Posterior vena cava (tissue), 2 donors: ENCODE measurements at regions not wholly inside any gene's neighbourhood (a gene's known extent, or its start where the extent isn't known, plus 50 kb on each side); places are given as distances from the start of the nearest gene placed in this dataset.

Experiments
- DNase-seq: peaks from one replicate; pipeline ENCODE4 v3.0.0-alpha.2; 2020; ENCODE audit warnings: low spot score
- intact Hi-C, 2 donors: fragments of 100-400 bp; cut with DNase I; formaldehyde crosslinking; loops; one replicate each; pipeline versions ENCODE4 v1.14.1 to v1.14.2; 2022 to 2023
- donor health status: DM: yes; HTN: yes; CAD: no.
- donor health status: DM: yes; HTN: yes; CAD: no.

GRCh38 chr3:76643623-76644304 is 396.1 kb upstream of the ROBO2 start:
- intact Hi-C loops, result no loop called here
- DNase-seq, result no peak

DNA sequence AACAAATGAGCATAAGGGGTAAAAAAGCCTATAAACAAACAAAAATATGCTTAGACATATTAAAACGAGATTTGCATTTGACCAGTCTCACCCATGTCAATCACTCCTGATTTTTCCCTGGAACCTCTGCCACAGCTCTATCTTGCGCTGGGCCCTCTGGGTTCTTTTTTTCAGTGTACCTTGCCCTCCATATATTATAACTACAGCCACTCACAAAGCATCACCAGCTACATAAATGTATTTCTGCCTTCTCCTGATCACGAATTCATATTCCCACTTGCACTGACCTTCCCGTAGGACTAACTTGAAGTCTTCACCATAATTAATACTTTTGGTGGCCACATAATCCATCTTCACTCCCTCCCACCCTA is 395.6 kb upstream of the ROBO2 start:
- DNase-seq, result no peak
- intact Hi-C loops, result no loop called here

- no peak for DNase-seq
- intact Hi-C loops, result no loop called here
Observed at GRCh38 chr3:76645724-76646123, 394.2 kb upstream of the ROBO2 start.

GRCh38 chr3:76646921-76647562 is 392.9 kb upstream of the ROBO2 start:
- no peak for DNase-seq
- intact Hi-C loops, result no loop called here

DNA sequence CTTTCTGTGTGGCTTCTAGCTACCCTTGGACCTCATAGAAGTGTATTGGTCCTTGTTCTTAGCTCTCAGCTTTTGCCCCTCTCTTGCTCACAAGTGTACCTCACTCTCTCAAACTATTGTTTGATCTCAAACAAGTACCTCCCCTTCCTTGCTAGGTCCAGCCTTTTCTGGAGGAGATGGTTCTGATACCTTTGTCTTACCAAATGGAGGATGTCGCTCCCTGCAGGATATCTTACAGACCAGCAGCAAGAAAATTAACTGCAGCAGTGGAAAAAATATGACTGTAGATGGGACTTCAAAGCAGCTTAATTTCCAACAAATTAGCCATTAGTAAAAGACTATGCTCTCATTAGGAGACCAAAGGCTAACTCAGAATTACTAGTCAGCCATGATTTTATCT is 388.1 kb upstream of the ROBO2 start:
- intact Hi-C loops, result no loop called here
- DNase-seq, result no peak

- no peak for DNase-seq
- intact Hi-C loops, result no loop called here
Observed at GRCh38 chr3:76652524-76652923, 387.4 kb upstream of the ROBO2 start.

- intact Hi-C loops, result no loop called here
- no peak for DNase-seq
Observed at GRCh38 chr3:76653640-76654251, 386.2 kb upstream of the ROBO2 start.

DNA sequence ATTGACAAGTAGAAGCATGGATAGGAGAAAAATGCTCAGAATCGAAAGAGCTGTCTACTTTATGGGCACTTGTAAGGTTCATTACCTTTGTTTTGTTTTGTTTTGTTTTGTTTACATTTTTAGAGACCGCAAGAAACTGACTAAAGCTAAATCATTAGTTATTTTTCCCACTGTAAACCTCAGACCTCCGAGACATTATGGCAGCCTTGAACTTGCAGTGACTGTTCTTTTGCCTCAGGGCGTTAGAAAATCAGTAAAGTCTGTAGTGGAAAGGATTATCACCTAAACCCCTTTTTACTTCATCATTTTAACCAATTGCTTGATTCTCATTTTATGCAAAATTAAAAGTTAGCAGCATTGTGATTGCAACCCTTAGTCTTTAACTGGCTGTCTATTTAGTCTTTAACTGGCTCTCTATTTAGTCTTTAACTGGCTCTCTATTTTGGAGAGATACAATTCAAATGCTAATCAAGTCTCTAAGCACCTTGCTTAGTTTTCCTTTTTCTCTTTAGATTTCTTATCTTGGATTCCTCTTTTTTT is 383.3 kb upstream of the ROBO2 start:
- no peak for DNase-seq
- intact Hi-C loops, result no loop called here

DNA sequence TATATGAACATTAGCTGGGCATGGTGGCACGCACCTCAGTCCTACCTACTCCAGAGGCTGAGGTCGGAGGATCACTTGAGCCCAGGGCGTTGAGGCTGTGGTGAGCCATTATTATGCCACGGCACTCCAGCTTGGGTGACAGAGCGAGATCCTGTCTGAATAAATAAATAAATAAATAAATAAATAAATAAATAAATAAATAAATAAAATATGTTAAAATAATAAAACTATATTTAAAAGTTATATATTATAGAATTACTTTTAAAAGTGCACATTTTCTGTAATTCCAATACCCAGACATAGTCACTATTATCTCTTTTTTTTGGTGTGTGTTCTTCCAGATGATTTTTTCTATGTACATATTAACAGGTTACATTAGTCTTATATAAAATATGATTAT is 382.0 kb upstream of the ROBO2 start:
- DNase-seq, result no peak
- intact Hi-C loops, result no loop called here

- no peak for DNase-seq
- intact Hi-C loops, result no loop called here
Observed at GRCh38 chr3:76661527-76662250, 378.2 kb upstream of the ROBO2 start.

- intact Hi-C loops, result no loop called here
- DNase-seq, result no peak
Observed at GRCh38 chr3:76664816-76665215, 375.1 kb upstream of the ROBO2 start.

- intact Hi-C loops, result no loop called here
- DNase-seq, result no peak
Observed at GRCh38 chr3:76668653-76669052, 371.2 kb upstream of the ROBO2 start.

DNA sequence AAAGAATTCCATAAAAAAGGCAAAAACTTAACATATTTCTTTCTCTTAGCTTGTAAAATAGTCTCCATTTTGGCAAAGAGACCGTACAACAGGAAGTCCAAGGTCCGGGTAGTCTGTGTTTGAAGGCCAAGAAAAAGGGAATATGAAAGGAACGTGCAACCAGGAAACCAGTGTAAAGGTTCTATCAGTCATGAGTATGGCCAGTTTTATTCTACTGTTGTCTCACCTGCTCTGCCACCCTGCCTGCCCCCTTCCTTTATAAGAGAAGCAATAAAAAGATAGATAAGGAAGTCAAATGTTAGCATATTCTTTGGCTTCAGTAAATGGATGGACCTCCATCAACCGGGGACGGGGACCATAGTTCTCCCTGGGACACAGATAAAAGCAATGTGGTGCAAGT is 370.6 kb upstream of the ROBO2 start:
- intact Hi-C loops, result no loop called here
- DNase-seq, result no peak

DNA sequence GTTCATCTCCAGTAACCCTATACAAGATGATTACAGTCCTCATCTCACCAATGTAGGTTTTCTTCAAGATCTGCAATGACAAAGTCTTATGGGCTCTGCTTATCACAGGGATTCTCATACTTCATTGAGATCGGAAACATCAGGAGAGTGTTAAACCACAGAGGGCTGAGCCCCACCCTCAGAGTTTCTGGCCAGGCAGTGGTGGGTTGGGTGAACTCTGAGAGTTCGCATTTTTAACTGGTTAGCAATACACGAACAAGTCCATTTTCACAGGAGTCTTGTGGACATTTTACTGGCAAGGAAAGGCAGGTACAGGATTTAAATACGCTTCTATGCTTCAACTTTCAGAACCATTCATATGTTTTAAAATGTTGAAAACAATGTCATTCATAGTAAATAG is 366.7 kb upstream of the ROBO2 start:
- DNase-seq, result no peak
- intact Hi-C loops, result no loop called here

DNA sequence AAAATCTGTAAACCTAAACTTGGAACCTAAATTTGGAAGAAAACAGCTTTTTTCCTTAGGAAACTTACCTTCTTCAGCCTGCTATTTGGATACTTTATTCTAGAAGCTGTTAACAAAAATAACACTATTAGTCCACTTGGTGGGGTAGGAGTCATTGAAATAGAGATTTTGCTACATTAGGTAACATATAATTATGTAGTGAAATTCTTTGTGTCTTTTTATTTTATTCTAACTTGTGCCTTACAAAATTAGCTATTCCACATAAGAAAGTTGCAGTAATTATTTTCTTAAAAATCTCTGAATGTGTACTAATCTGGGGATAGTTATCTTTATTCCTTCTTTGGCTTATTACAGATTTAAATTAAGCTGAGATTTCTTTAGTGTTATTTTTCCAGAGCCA is 360.4 kb upstream of the ROBO2 start:
- intact Hi-C loops, result no loop called here

DNA sequence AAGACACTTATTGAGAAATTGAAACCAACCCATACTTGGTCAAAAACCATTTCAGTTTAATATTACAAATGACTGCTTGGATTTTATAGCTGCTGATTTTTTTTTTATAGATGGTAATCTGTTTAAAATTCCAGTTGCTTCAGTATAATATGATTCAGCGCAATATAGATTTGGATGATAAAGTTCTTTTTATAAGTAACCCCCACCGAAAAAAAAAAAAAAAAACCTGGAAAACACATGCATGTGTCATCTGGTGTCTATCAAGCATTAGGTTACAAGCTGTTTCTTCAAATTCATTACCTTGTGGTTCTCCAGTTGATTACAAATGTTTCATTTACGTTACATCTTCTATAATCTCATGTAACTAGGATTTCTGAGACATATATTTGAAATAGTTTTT is 356.6 kb upstream of the ROBO2 start:
- intact Hi-C loops, result no loop called here
- no peak for DNase-seq

More for the DNA sequence above, 360.4 kb upstream of the ROBO2 start:
- no peak for DNase-seq

DNA sequence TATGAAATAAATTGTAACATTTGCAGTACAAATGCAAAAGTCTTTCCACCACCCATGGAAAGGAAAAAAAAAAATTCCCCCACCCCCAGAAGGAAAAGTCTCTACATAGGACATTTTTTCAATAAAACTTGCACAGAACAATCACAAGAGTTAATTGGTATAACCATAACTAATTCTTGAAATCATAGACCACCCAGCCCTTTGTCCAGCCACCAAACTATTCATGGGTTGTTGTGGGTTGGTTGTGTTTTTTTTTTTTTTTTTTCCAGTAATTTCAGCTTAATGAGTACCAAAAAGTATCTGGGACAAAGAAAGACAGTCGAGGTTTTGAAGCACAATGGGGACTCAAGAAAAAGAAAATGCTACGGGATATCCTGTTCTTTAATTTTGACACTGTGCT is 355.0 kb upstream of the ROBO2 start:
- intact Hi-C loops, result no loop called here
- DNase-seq, result no peak

DNA sequence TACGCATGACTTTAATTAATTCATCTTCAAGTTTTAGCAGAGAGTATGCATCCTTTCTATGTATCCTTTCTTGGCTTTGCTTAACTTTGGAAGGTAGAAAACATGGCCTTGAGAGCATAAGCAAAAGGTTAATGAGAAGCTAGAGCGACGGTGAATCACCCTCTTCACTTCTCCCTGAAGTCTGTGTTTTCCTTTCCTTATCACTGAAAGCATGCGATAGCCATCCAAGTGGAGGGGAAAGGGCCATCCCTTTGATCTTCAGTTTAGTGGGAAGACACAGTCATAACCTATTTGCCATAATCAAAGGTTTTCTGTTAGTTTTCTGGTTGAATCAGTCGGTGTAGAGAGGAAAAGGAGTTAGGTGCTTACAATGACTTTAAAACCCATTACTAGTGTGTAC is 354.0 kb upstream of the ROBO2 start:
- no peak for DNase-seq
- intact Hi-C loops, result no loop called here

- intact Hi-C loops, result no loop called here
- no peak for DNase-seq
Observed at GRCh38 chr3:76687019-76687418, 352.9 kb upstream of the ROBO2 start.

- DNase-seq, result no peak
- intact Hi-C loops, result no loop called here
Observed at GRCh38 chr3:76694063-76694462, 345.8 kb upstream of the ROBO2 start.
